Activated naive CD8-positive, alpha-beta T cell treated with anti-CD3 and anti-CD28 coated beads for 36 hours (primary cell): ENCODE measurements at regions not wholly inside any gene's neighbourhood (a gene's known extent, or its start where the extent isn't known, plus 50 kb on each side); places are given as distances from the start of the nearest gene placed in this dataset.
"Not testable (repeated sequence)": the region's sequence is repeated elsewhere in the genome, so short reads cannot be mapped to it uniquely, and the experiment has no call there.

Experiments
- DNase-seq: peaks from one replicate; pipeline ENCODE4 v3.0.0; 2021
- H3K27ac Mint-ChIP-seq: one replicate; pipeline ENCODE4 v1.8.0; 2022; ENCODE audit warnings: mild to moderate bottlenecking, moderate library complexity, mixed read lengths
- H3K27me3 Mint-ChIP-seq: one replicate; pipeline ENCODE4 v1.8.0; 2022; ENCODE audit warnings: mild to moderate bottlenecking, mixed read lengths
- H3K36me3 Mint-ChIP-seq: one replicate; pipeline ENCODE4 v1.8.0; 2021; ENCODE audit warnings: mild to moderate bottlenecking, mixed read lengths
- H3K4me1 Mint-ChIP-seq: one replicate; pipeline ENCODE4 v1.8.0; 2021; ENCODE audit warnings: mixed read lengths
- H3K4me3 Mint-ChIP-seq: one replicate; pipeline ENCODE4 v1.8.0; 2022; ENCODE audit warnings: mild to moderate bottlenecking, moderate library complexity, mixed read lengths
- H3K9me3 Mint-ChIP-seq: one replicate; pipeline ENCODE4 v1.8.0; 2022; ENCODE audit warnings: mixed read lengths

GRCh38 chr13:62793850-62794249 lies 1378.2 kb upstream of the PCDH20 start:
- H3K4me1 Mint-ChIP-seq, result no peaks in the 10 kb centered on the region
- H3K9me3 Mint-ChIP-seq, result peaks cover 5% of the 10 kb centered on the region
- H3K27me3 Mint-ChIP-seq, result no peaks in the 10 kb centered on the region
- no peak overlapping the region for H3K4me3 Mint-ChIP-seq
- H3K27ac Mint-ChIP-seq, result no peak overlapping the region
- H3K36me3 Mint-ChIP-seq, result no peaks in the 10 kb centered on the region
- no peak for DNase-seq

GRCh38 chr13:62781866-62782265 lies 1366.2 kb upstream of the PCDH20 start:
- H3K4me3 Mint-ChIP-seq, result no peak overlapping the region
- H3K9me3 Mint-ChIP-seq, result no peaks in the 10 kb centered on the region
- H3K36me3 Mint-ChIP-seq, result no peaks in the 10 kb centered on the region
- no peak for DNase-seq
- no peaks in the 10 kb centered on the region for H3K27me3 Mint-ChIP-seq
- H3K4me1 Mint-ChIP-seq, result no peaks in the 10 kb centered on the region
- no peak overlapping the region for H3K27ac Mint-ChIP-seq

DNA sequence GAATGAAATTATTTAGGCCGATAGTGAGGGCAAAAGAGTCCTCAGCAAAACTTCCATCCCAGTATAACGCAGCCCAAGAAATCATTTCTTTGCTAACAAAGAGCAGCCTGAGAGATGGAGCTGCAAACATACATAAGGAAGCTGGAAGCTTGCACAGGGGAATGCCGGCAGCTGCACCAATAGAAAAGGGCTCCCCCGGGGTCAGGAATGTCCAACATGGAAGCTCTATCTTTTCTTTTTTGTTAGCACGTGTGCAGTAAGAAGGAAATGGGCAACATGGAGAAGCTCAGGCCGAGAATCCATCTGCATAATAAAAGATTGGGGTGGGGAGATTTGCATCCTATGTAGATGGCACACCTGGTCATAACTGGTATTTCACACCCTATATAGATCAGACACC lies 1363.5 kb upstream of the PCDH20 start:
- Mint-ChIP-seq H3K4me3 (no peak overlapping the region), H3K4me1 (no peaks in the 10 kb centered on the region), H3K9me3 (no peaks in the 10 kb centered on the region), H3K36me3 (no peaks in the 10 kb centered on the region), H3K27ac (no peak overlapping the region), H3K27me3 (no peaks in the 10 kb centered on the region)
- DNase-seq, result no peak

DNA sequence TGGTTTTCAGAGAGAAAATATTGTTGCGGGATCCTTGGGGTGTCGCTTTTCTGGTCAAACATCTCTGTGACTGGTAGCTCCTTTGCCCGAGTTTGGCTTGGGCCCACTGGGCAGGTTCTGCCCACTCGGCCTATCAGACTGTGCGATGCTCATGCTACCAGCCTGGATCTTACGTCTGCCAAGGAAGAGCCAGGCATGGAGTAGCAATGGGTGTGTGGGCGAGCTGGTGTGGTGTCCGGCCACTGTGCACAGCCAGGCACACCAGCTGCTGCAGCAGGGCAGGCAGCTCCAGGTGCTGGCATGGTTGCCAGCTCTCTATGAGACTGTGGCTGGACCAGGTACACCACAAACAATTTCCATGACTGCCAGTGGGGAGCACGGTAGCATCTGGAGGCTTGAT lies 1351.8 kb upstream of the PCDH20 start:
- Mint-ChIP-seq H3K4me1 (no peaks in the 10 kb centered on the region), H3K27ac (no peak overlapping the region), H3K4me3 (no peak overlapping the region), H3K27me3 (no peaks in the 10 kb centered on the region), H3K36me3 (no peaks in the 10 kb centered on the region), H3K9me3 (peaks cover 3% of the 10 kb centered on the region)
- no peak for DNase-seq

DNA sequence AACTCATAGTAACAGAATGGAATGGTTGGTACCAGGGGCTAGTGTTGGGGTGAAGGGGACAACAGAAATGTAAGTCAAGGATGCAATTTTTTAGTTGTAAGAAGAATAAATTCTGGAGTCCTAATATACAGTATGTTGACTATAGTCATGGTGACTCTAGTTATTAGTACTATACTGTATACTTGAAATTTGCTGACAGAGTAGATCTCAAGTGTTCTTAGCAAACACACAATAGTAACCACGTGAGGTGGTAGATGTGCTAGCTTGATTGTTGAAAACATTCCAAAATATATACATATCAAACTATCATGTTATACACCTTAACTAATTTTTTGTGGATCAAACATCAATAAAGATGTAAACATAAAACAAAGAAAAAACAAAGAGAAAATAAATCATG lies 1345.1 kb upstream of the PCDH20 start:
- Mint-ChIP-seq H3K4me1 (no peaks in the 10 kb centered on the region), H3K9me3 (peaks cover 5% of the 10 kb centered on the region), H3K36me3 (no peaks in the 10 kb centered on the region), H3K4me3 (no peak overlapping the region), H3K27ac (no peak overlapping the region), H3K27me3 (no peaks in the 10 kb centered on the region)
- no peak for DNase-seq

DNA sequence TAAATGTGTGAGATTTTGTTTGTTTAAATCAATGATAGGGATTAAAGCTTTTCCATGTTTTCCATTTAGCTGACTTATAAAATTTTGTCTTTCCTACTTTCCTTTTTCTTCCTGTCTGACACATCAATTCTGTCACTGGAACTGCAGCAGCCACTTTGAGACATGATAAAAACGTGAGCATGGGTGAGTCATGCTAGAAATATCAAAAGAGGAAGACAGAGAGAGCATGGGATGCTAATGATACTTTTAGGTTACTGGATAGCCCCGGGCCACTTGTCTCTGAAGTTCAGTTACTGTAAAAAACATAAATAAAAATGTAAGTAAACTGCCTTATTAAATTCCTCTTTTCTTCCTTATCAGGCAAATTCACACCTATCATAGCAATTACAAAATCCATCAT lies 1332.0 kb upstream of the PCDH20 start:
- Mint-ChIP-seq H3K9me3 (peaks cover 4% of the 10 kb centered on the region), H3K36me3 (no peaks in the 10 kb centered on the region), H3K4me3 (no peak overlapping the region), H3K4me1 (no peaks in the 10 kb centered on the region), H3K27ac (no peak overlapping the region), H3K27me3 (no peaks in the 10 kb centered on the region)
- DNase-seq, result no peak

- H3K36me3 Mint-ChIP-seq, result no peaks in the 10 kb centered on the region
- no peak for DNase-seq
- peaks cover 2% of the 10 kb centered on the region for H3K9me3 Mint-ChIP-seq
- no peaks in the 10 kb centered on the region for H3K4me1 Mint-ChIP-seq
- no peaks in the 10 kb centered on the region for H3K27me3 Mint-ChIP-seq
- H3K4me3 Mint-ChIP-seq, result no peak overlapping the region
- no peak overlapping the region for H3K27ac Mint-ChIP-seq
Observed at GRCh38 chr13:62747152-62747551, 1331.5 kb upstream of the PCDH20 start.

GRCh38 chr13:62729746-62730145 lies 1314.1 kb upstream of the PCDH20 start:
- H3K27me3 Mint-ChIP-seq, DNase-seq, H3K4me1 Mint-ChIP-seq, H3K4me3 Mint-ChIP-seq, H3K27ac Mint-ChIP-seq, H3K36me3 Mint-ChIP-seq: not testable (repeated sequence)
- peaks cover 16% of the 10 kb centered on the region for H3K9me3 Mint-ChIP-seq

DNA sequence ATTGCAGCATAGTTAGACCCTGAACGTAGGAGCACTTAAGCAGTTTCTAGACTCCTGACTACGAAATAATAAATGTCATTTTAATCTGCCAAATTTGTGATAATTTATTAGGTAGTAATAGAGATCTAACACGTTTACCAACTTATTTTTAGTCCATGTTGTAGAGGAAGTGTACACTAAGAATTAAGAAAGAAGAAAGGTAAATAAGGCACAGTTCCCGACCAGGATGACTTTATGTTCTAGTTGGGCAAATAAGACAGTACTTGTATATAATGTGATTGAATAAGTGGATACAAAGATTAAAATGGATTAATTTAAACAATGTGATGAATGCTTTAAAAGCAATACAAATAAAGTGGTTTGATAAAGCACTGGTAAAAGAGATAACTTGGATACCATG lies 1306.2 kb upstream of the PCDH20 start:
- no peak for DNase-seq
- Mint-ChIP-seq H3K36me3 (no peaks in the 10 kb centered on the region), H3K27me3 (no peaks in the 10 kb centered on the region), H3K27ac (no peak overlapping the region), H3K4me1 (no peaks in the 10 kb centered on the region), H3K9me3 (peaks cover 2% of the 10 kb centered on the region), H3K4me3 (no peak overlapping the region)

GRCh38 chr13:62711948-62712347 lies 1296.3 kb upstream of the PCDH20 start:
- not testable (repeated sequence) for H3K9me3 Mint-ChIP-seq, H3K4me1 Mint-ChIP-seq, DNase-seq, H3K27ac Mint-ChIP-seq, H3K36me3 Mint-ChIP-seq, H3K27me3 Mint-ChIP-seq, H3K4me3 Mint-ChIP-seq

DNA sequence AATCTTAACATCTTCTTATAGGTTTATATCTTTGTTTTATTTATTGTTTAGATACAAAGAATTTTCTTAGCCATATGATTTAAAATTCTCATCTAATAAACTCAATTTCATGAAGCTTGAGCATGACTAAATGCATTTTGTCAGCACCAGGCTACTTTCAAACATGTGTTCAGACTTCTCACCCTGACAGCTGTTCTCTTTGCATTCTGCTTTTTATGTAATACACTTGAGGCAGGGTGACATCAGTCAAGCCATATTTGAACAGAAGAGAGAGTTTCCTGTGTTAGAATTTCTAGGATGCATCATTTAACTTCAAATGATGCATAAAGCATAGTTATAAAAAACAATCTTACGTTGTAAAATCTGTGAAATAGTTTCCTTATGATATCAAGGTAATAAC lies 1295.1 kb upstream of the PCDH20 start:
- H3K36me3 Mint-ChIP-seq, result no peaks in the 10 kb centered on the region
- H3K27ac Mint-ChIP-seq, result no peak overlapping the region
- no peak for DNase-seq
- no peaks in the 10 kb centered on the region for H3K4me1 Mint-ChIP-seq
- H3K27me3 Mint-ChIP-seq, result no peaks in the 10 kb centered on the region
- H3K9me3 Mint-ChIP-seq, result peaks cover 11% of the 10 kb centered on the region
- H3K4me3 Mint-ChIP-seq, result no peak overlapping the region

DNA sequence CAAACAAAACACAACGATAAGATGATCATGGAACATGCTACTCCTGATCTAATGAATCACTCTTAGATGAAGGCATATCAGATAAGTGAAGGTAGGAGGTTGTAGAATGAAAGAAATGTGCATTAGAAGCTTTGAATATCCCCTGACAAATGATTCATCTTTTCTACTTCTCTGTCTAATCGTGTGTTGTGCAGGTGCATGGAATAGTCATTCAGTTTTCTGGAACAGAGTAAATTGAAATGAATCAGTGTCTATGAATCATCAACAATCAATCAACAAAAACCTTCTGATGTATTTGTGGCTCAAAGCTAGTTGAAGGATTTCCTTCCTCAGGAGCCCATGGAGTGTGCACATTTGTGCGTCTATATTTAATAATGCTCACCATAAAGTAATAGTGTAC lies 1290.4 kb upstream of the PCDH20 start:
- DNase-seq, result no peak
- H3K4me3 Mint-ChIP-seq, result no peak overlapping the region
- no peaks in the 10 kb centered on the region for H3K36me3 Mint-ChIP-seq
- no peaks in the 10 kb centered on the region for H3K27me3 Mint-ChIP-seq
- no peak overlapping the region for H3K27ac Mint-ChIP-seq
- H3K9me3 Mint-ChIP-seq, result peaks cover 8% of the 10 kb centered on the region
- no peaks in the 10 kb centered on the region for H3K4me1 Mint-ChIP-seq

- Mint-ChIP-seq H3K27ac (no peak overlapping the region), H3K36me3 (no peaks in the 10 kb centered on the region), H3K9me3 (peaks cover 8% of the 10 kb centered on the region), H3K4me1 (no peaks in the 10 kb centered on the region), H3K27me3 (no peaks in the 10 kb centered on the region), H3K4me3 (no peak overlapping the region)
- no peak for DNase-seq
Observed at GRCh38 chr13:62704875-62705274, 1289.2 kb upstream of the PCDH20 start.

DNA sequence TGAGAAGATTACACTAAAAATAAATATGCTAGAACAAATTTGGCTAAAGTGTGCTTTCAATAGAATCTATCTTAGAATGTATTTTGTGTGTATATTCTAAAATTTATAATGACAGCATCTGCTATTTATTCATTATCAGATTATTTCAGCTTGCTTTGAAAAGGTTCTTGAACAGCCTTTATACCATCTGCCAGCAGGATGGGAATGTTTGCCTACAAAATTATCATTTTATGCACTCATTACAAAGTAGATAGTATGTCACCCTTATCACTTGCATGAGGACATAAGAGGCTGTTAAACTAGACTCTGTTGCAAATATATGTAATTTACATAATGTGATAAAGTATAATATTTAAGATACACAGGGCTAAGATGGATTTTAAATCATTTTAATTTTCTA lies 1286.9 kb upstream of the PCDH20 start:
- DNase-seq, result no peak
- no peak overlapping the region for H3K27ac Mint-ChIP-seq
- H3K36me3 Mint-ChIP-seq, result no peaks in the 10 kb centered on the region
- no peak overlapping the region for H3K4me3 Mint-ChIP-seq
- H3K4me1 Mint-ChIP-seq, result no peaks in the 10 kb centered on the region
- H3K9me3 Mint-ChIP-seq, result peaks cover 4% of the 10 kb centered on the region
- H3K27me3 Mint-ChIP-seq, result no peaks in the 10 kb centered on the region

DNA sequence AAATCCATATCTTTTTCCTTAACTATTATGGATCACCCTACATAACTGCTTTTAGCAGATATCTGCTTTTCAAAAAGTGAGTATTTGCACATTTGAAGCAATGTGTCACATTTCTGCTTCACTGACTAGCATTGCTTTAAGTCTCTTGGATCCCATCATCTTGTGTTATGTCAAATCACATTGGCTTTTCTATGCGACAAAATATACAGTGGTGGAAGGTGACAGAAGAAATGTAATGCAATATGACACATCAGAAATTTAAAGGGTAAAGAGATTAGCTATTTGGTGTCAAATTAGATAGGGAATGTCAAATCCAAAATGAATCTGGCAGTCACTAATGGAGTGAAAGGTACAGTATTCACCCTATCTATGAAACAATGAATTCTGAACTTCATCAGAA lies 1282.1 kb upstream of the PCDH20 start:
- Mint-ChIP-seq H3K4me3 (no peak overlapping the region), H3K36me3 (no peaks in the 10 kb centered on the region), H3K27me3 (no peaks in the 10 kb centered on the region), H3K4me1 (no peaks in the 10 kb centered on the region), H3K9me3 (peaks cover 1% of the 10 kb centered on the region), H3K27ac (no peak overlapping the region)
- no peak for DNase-seq

GRCh38 chr13:62696490-62696889 lies 1280.8 kb upstream of the PCDH20 start:
- no peaks in the 10 kb centered on the region for H3K4me1 Mint-ChIP-seq
- H3K9me3 Mint-ChIP-seq, result peaks cover 3% of the 10 kb centered on the region
- no peaks in the 10 kb centered on the region for H3K27me3 Mint-ChIP-seq
- no peak overlapping the region for H3K4me3 Mint-ChIP-seq
- H3K36me3 Mint-ChIP-seq, result no peaks in the 10 kb centered on the region
- H3K27ac Mint-ChIP-seq, result no peak overlapping the region
- no peak for DNase-seq

GRCh38 chr13:62687732-62688131 lies 1272.1 kb upstream of the PCDH20 start:
- H3K36me3 Mint-ChIP-seq, result no peaks in the 10 kb centered on the region
- peaks cover 3% of the 10 kb centered on the region for H3K9me3 Mint-ChIP-seq
- no peak overlapping the region for H3K27ac Mint-ChIP-seq
- H3K4me3 Mint-ChIP-seq, result no peak overlapping the region
- no peaks in the 10 kb centered on the region for H3K4me1 Mint-ChIP-seq
- H3K27me3 Mint-ChIP-seq, result no peaks in the 10 kb centered on the region
- DNase-seq, result no peak
